ENCODE measurements at regions not wholly inside any gene's neighbourhood (a gene's known extent, or its start where the extent isn't known, plus 50 kb on each side); places are given as distances from the start of the nearest gene placed in this dataset.

DNA sequence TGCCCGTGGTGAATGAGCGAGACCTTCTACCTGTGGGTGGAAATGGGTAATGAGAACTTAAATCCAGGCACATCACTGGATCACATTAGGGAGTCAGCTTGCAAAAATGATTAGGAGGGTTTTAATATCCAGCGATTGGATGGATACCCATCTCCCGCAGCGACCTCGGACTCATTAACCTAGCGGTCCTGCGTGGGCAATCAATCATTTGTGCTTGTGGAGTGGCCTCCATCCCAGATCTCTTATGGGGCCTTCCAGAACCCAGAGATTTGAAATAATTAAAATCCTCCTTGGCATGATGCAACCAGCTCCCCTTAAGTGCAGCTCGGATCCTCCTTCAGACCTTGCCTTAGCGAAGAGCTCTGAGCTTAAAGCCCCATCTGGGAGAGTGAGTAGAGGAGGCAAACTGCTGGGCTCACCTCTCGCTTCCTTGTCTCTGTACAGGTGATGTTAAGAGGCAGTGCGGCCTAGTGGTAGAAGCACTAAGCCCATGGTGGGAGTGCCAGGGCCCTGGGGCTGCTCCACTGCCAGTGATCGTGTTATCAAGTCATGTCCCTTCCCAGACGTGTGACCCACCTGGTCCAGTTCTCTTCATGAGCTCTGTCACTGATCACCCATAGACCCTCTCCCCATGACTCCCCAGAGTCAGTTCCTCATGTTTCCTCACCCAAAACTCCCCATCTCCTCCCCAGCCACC, 285.2 kb upstream of the TLE3 start (continued):
- TF ChIP-seq POU5F1 (IDR thresholded peaks at IDR 0.05; ENCODE audit: low read depth, low read length) (no peak), FOSL1 (IDR thresholded peaks at IDR 0.05; ENCODE audit: insufficient read depth, low read depth, low read length) (no peak), ZNF274 (IDR thresholded peaks at IDR 0.05; ENCODE audit: borderline replicate concordance, extremely low read depth, low read length) (no peak)

Data from H1 (cell line).